ENCODE measurements at regions not wholly inside any gene's neighbourhood (a gene's known extent, or its start where the extent isn't known, plus 50 kb on each side); places are given as distances from the start of the nearest gene placed in this dataset.
"Not testable (repeated sequence)": the region's sequence is repeated elsewhere in the genome, so short reads cannot be mapped to it uniquely, and the experiment has no call there.

GRCh38 chr3:81987412-81987811 is 226.0 kb upstream of the GBE1 start:
- not testable (repeated sequence) for TF ChIP-seq CTCF (IDR thresholded peaks at IDR 0.05; ENCODE audit: low read length); EZH2 (optimal IDR thresholded peaks at IDR 0.05; ENCODE audit: low read depth, low read length)

All from MM.1S (cell line).